Trophoblast cell (in vitro differentiated cells and primary cell): ENCODE measurements at regions not wholly inside any gene's neighbourhood (a gene's known extent, or its start where the extent isn't known, plus 50 kb on each side); places are given as distances from the start of the nearest gene placed in this dataset.
A peak's percentile ranks its signal among the peaks of the same experiment; 100 is the strongest.

ENCODE experiments used
- DNase-seq, 2 donors: peaks; one replicate each; pipeline ENCODE4 v3.0.0-alpha.2; 2016
- H2AFZ ChIP-seq: 2 replicates; pipeline ENCODE4 v1.6.1; 2013; ENCODE audit warnings: low read length, moderate library complexity, mild to moderate bottlenecking; ENCODE audit not compliant: insufficient read depth, poor library complexity
- H2AK5ac ChIP-seq: 2 replicates; pipeline ENCODE4 v1.6.1; 2013; ENCODE audit warnings: mild to moderate bottlenecking, low read length
- H2BK120ac ChIP-seq: 2 replicates; pipeline ENCODE4 v1.6.1; 2013; ENCODE audit warnings: low read length, mild to moderate bottlenecking, moderate library complexity; ENCODE audit not compliant: insufficient read depth, poor library complexity
- H2BK12ac ChIP-seq: 2 replicates; pipeline ENCODE4 v1.6.1; 2013; ENCODE audit warnings: mild to moderate bottlenecking, low read length, moderate library complexity
- H2BK5ac ChIP-seq: 2 replicates; pipeline ENCODE4 v1.6.1; 2013; ENCODE audit warnings: low read length, low read depth, moderate library complexity, mild to moderate bottlenecking; ENCODE audit not compliant: poor library complexity
- H3K14ac ChIP-seq: 2 replicates; pipeline ENCODE4 v1.6.1; 2013; ENCODE audit warnings: mild to moderate bottlenecking, low read length
- H3K18ac ChIP-seq: 2 replicates; pipeline ENCODE4 v1.6.1; 2013; ENCODE audit warnings: mild to moderate bottlenecking, low read length
- H3K23ac ChIP-seq: 2 replicates; pipeline ENCODE4 v1.6.1; 2013; ENCODE audit warnings: low read length
- H3K27ac ChIP-seq: 2 replicates; pipeline ENCODE4 v1.5.1; 2013; ENCODE audit warnings: low read depth, mild to moderate bottlenecking, inconsistent platforms, low read length, moderate library complexity
- H3K27me3 ChIP-seq: 2 replicates; pipeline ENCODE4 v1.6.1; 2013; ENCODE audit warnings: inconsistent platforms, mild to moderate bottlenecking, low read length, moderate library complexity; ENCODE audit not compliant: insufficient read depth
- H3K36me3 ChIP-seq, 2 experiments: 1 replicate in 1 of 2; 2 replicates in 1 of 2; pipeline ENCODE4 v1.6.1; 2013; ENCODE audit warnings: low read length in 2 of 2, mild to moderate bottlenecking in 2 of 2, moderate library complexity in 1 of 2; ENCODE audit not compliant: insufficient read depth in 2 of 2, control insufficient read depth in 1 of 2
- H3K4ac ChIP-seq: 2 replicates; pipeline ENCODE4 v1.6.1; 2013; ENCODE audit warnings: low read depth, mild to moderate bottlenecking, low read length, moderate library complexity
- H3K4me1 ChIP-seq, 2 experiments: 1 replicate in 1 of 2; 2 replicates in 1 of 2; pipeline ENCODE4 v1.6.1; 2013; ENCODE audit warnings: low read length in 2 of 2, mild to moderate bottlenecking in 2 of 2, moderate library complexity in 1 of 2; ENCODE audit not compliant: insufficient read depth in 2 of 2, control insufficient read depth in 1 of 2
- H3K4me2 ChIP-seq: 2 replicates; pipeline ENCODE4 v1.6.1; 2013; ENCODE audit warnings: inconsistent platforms, mild to moderate bottlenecking, low read length, moderate library complexity
- H3K4me3 ChIP-seq: 2 replicates; pipeline ENCODE4 v1.5.1; 2013; ENCODE audit warnings: mild to moderate bottlenecking, low read depth, low read length, inconsistent platforms
- H3K79me1 ChIP-seq: one replicate; pipeline ENCODE4 v1.6.1; 2013; ENCODE audit warnings: low read length
- H3K79me2 ChIP-seq: 2 replicates; pipeline ENCODE4 v1.6.1; 2013; ENCODE audit warnings: low read length, mild to moderate bottlenecking; ENCODE audit not compliant: control insufficient read depth, insufficient read depth, poor library complexity
- H3K9ac ChIP-seq: 2 replicates; pipeline ENCODE4 v1.6.1; 2013; ENCODE audit warnings: mild to moderate bottlenecking, low read length
- H3K9me3 ChIP-seq: 2 replicates; pipeline ENCODE4 v1.6.1; 2013; ENCODE audit warnings: low read depth, mild to moderate bottlenecking, control low read depth, inconsistent platforms, low read length; ENCODE audit not compliant: insufficient read depth
- H4K12ac ChIP-seq: 2 replicates; pipeline ENCODE4 v1.6.1; 2013; ENCODE audit warnings: low read depth, mild to moderate bottlenecking, low read length, moderate library complexity
- H4K8ac ChIP-seq: 2 replicates; pipeline ENCODE4 v1.6.1; 2013; ENCODE audit warnings: low read depth, mild to moderate bottlenecking, low read length, moderate library complexity
- H4K91ac ChIP-seq: one replicate; pipeline ENCODE4 v1.6.1; 2013; ENCODE audit warnings: low read depth, mild to moderate bottlenecking, low read length, moderate library complexity
- WGBS: extraction: QIAGEN DNeasy Blood & Tissue Kit; methylation state at CpG from one replicate; pipeline ENCODE4 v1.1.7; 2013; ENCODE audit warnings: missing lambda C conversion rate; ENCODE audit not compliant: insufficient read length, insufficient coverage; ENCODE audit errors: extremely low coverage; 5-methylcytosine and 5-hydroxymethylcytosine counted together

DNA sequence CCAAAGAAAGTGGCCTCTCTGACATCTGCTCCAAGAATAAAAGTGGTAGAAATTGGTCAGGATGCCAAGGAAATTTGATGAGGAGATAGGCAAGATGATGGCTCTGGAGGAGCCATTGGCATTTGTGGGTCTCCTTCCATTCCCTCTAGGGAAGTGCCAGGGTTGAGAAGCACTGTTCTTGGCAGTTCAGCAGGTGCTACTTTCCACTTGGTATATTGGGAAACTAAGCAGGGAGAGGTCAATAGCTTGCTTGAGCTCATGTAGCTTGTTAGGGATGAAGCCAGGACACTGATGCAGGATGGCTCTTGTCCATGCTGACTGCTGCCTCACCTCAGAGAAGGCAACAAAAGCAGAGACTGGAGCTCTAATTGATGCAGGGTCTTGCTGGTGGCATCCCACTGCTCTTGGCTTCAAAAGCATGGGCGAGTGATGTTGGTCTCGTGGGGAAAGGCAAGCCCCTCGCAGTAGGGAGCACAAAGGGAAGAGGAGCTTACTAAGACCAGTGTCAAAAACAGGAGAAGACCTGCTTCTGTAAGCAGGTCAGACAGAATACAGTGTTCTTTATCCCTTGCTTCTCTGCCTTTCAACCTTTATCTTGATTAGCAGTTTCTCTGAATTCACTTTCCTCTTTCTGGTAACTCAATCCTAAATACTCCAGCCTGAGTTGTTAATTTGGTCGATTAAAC lies 73.1 kb upstream of the RIPOR2 start:
- no peaks in the 10 kb centered on the region for H3K27me3 ChIP-seq
- H3K79me2 ChIP-seq, result no peaks in the 10 kb centered on the region
- no peak overlapping the region for H4K8ac ChIP-seq
- no peaks in the 10 kb centered on the region for H3K79me1 ChIP-seq
- no peak overlapping the region for H3K4me2 ChIP-seq
- no peak overlapping the region for H2BK12ac ChIP-seq
- H2BK5ac ChIP-seq, result no peak overlapping the region
- H4K12ac ChIP-seq, result no peak overlapping the region
- H3K4ac ChIP-seq, result no peak overlapping the region
- no peaks in the 10 kb centered on the region for H3K9me3 ChIP-seq
- no peak overlapping the region for H2AFZ ChIP-seq
- H2AK5ac ChIP-seq, result no peak overlapping the region
- no peaks in the 10 kb centered on the region for H3K36me3 ChIP-seq
- no peak overlapping the region for H3K4me3 ChIP-seq
- H3K4me1 ChIP-seq, result peaks cover 3 to 4% of the 10 kb centered on the region in 2 experiments
- H3K9ac ChIP-seq, result no peak overlapping the region
- no peak overlapping the region for H3K18ac ChIP-seq
- H4K91ac ChIP-seq, result no peak overlapping the region
- no peak overlapping the region for H2BK120ac ChIP-seq
- no CpG with 5 or more reads among the region's 4 CpGs for WGBS
- no peak overlapping the region for H3K14ac ChIP-seq
- no peak overlapping the region for H3K27ac ChIP-seq
- H3K23ac ChIP-seq, result no peak overlapping the region
- DNase-seq, result no peak

GRCh38 chr6:25009393-25009710 lies 73.6 kb upstream of the RIPOR2 start:
- H3K36me3 ChIP-seq, result no peaks in the 10 kb centered on the region
- no peak overlapping the region for H2AFZ ChIP-seq
- no peak overlapping the region for H4K8ac ChIP-seq
- no peak overlapping the region for H3K4ac ChIP-seq
- H2AK5ac ChIP-seq, result no peak overlapping the region
- DNase-seq, result no peak
- H3K27me3 ChIP-seq, result no peaks in the 10 kb centered on the region
- H3K9me3 ChIP-seq, result no peaks in the 10 kb centered on the region
- H3K79me2 ChIP-seq, result no peaks in the 10 kb centered on the region
- H3K14ac ChIP-seq, result no peak overlapping the region
- peaks cover under 1% of the 10 kb centered on the region for H3K79me1 ChIP-seq
- H2BK5ac ChIP-seq, result no peak overlapping the region
- H3K4me1 ChIP-seq, result peaks cover 3 to 4% of the 10 kb centered on the region in 2 experiments
- H3K27ac ChIP-seq, result no peak overlapping the region
- no peak overlapping the region for H3K4me2 ChIP-seq
- H3K18ac ChIP-seq, result no peak overlapping the region
- no peak overlapping the region for H2BK120ac ChIP-seq
- no CpG with 5 or more reads among the region's 6 CpGs for WGBS
- no peak overlapping the region for H3K23ac ChIP-seq
- H4K12ac ChIP-seq, result no peak overlapping the region
- no peak overlapping the region for H2BK12ac ChIP-seq
- no peak overlapping the region for H4K91ac ChIP-seq
- H3K9ac ChIP-seq, result no peak overlapping the region
- no peak overlapping the region for H3K4me3 ChIP-seq

DNA sequence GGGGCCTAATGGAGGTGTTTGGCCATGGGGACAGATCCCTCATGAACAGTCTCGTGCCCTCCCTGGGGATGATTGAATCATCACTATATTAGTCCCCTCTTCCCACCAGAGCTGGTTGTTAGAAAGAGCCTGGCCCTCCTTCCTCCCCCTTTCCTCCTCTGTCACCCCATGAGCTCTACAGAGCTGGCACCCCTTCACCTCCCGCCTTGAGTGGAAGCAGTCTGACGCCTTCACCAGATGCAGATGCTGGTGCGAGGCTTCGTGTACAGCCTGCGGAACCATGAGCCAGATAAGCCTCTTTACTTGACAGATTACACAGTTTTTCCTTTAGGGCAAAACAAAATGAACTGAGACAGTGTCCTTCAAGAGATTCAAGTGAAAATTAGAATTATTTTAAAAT lies 74.4 kb upstream of the RIPOR2 start:
- no peak overlapping the region for H3K14ac ChIP-seq
- H2AFZ ChIP-seq, result no peak overlapping the region
- H3K4me1 ChIP-seq, result peaks cover 4 to 5% of the 10 kb centered on the region in 2 experiments
- H4K8ac ChIP-seq, result no peak overlapping the region
- no peak overlapping the region for H2AK5ac ChIP-seq
- DNase-seq, result peak in 1 of 2 donors; percentile 18
- H3K9ac ChIP-seq, result no peak overlapping the region
- no peak overlapping the region for H4K12ac ChIP-seq
- H3K23ac ChIP-seq, result no peak overlapping the region
- no peaks in the 10 kb centered on the region for H3K9me3 ChIP-seq
- no peaks in the 10 kb centered on the region for H3K27me3 ChIP-seq
- no peaks in the 10 kb centered on the region for H3K36me3 ChIP-seq
- WGBS, result no CpG with 5 or more reads among the region's 6 CpGs
- no peak overlapping the region for H3K4me2 ChIP-seq
- H4K91ac ChIP-seq, result no peak overlapping the region
- no peaks in the 10 kb centered on the region for H3K79me2 ChIP-seq
- H3K79me1 ChIP-seq, result peaks cover 3% of the 10 kb centered on the region
- H3K4me3 ChIP-seq, result no peak overlapping the region
- no peak overlapping the region for H3K4ac ChIP-seq
- no peak overlapping the region for H3K27ac ChIP-seq
- H3K18ac ChIP-seq, result no peak overlapping the region
- no peak overlapping the region for H2BK120ac ChIP-seq
- H2BK12ac ChIP-seq, result no peak overlapping the region
- H2BK5ac ChIP-seq, result no peak overlapping the region

GRCh38 chr6:25010902-25011625 lies 75.3 kb upstream of the RIPOR2 start:
- no CpG with 5 or more reads among the region's 3 CpGs for WGBS

More at GRCh38 chr6:25010902-25011625, 75.3 kb upstream of the RIPOR2 start:
- Histone ChIP-seq H3K23ac (no peak overlapping the region), H3K18ac (no peak overlapping the region), H3K36me3 (no peaks in the 10 kb centered on the region), H3K4ac (no peak overlapping the region), H2BK120ac (no peak overlapping the region), H3K4me3 (no peak overlapping the region), H4K8ac (no peak overlapping the region), H3K4me2 (no peak overlapping the region), H3K79me1 (peaks cover 6% of the 10 kb centered on the region), H4K12ac (no peak overlapping the region), H2AK5ac (no peak overlapping the region), H3K79me2 (no peaks in the 10 kb centered on the region), H3K14ac (no peak overlapping the region), H2BK12ac (no peak overlapping the region), H3K9ac (no peak overlapping the region), H3K4me1 (peaks cover 5 to 7% of the 10 kb centered on the region in 2 experiments), H4K91ac (no peak overlapping the region), H2BK5ac (no peak overlapping the region), H2AFZ (no peak overlapping the region), H3K27ac (no peak overlapping the region), H3K27me3 (no peaks in the 10 kb centered on the region), H3K9me3 (no peaks in the 10 kb centered on the region)
- peak in 1 of 2 donors; percentile 57 for DNase-seq
